DMS153 treated with DMSO at 0.1 percent for 48 hours (cell line): ENCODE measurements at regions not wholly inside any gene's neighbourhood (a gene's known extent, or its start where the extent isn't known, plus 50 kb on each side); places are given as distances from the start of the nearest gene placed in this dataset.

ENCODE experiments used
- DNase-seq: peaks from one replicate; lab custom pipeline; 2025; ENCODE audit not compliant: unreplicated experiment; lab: John Stamatoyannopoulos, UW

DNA sequence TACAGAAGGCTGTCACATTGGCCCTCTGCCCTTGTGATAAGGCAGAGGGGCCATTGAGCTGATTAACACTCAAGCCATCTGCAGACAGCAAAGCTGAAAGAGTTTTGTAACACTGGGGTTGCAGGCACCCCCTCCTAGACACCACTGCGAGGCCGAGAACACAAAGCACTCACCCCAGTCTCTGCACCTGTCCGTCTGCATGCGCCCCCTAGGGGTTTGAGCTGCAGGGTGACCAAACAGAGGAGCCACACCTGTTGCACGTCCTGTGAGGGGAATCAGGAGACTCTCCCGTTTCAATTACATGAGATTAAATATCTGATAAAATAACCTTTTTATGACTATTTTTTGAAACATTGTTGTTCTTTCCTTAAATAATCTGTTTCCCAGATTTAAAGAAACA, 1180.4 kb downstream of the CDH9 start:
- no peak for DNase-seq

DNA sequence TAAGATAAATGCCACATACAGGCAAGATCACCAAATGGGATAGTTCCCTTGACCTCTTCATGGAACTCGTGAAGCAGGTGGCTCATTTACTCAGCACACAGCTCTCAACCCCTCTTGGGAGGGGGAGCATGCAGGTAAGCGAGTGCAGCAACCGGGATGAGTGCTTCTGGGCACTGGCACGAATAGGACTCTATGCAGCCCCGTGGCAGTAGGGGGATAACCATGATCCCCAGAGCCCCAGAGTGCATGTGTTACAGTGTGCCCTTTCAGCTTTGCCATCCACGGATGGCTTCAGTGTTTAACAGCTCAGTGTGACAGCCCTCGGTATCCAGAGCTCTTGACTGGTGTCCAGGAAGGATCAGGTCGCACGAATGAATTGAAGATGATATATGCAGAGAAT, 1187.1 kb downstream of the CDH9 start:
- DNase-seq = no peak

DNA sequence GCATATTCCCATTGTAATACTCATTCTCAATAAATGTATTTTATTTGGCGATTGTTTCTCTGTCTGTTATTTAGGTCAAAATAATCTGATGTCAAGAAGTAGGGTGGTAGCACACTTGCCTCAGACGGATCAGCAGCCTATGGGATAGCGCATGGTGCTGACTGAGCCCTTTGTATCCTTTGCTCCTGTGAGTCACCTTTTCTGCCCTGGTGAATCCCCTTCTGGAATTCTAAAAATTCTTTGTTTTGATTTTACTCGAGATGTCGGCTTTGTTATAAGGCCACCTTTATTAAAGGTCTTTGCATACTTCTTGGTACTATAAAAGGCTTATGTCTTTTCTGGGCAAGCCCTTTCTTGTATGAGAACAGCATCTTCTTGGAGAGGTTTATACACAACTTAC, 1187.8 kb downstream of the CDH9 start:
- no peak for DNase-seq

GRCh38 chr5:25849270-25849669, 1189.1 kb downstream of the CDH9 start:
- no peak for DNase-seq

DNA sequence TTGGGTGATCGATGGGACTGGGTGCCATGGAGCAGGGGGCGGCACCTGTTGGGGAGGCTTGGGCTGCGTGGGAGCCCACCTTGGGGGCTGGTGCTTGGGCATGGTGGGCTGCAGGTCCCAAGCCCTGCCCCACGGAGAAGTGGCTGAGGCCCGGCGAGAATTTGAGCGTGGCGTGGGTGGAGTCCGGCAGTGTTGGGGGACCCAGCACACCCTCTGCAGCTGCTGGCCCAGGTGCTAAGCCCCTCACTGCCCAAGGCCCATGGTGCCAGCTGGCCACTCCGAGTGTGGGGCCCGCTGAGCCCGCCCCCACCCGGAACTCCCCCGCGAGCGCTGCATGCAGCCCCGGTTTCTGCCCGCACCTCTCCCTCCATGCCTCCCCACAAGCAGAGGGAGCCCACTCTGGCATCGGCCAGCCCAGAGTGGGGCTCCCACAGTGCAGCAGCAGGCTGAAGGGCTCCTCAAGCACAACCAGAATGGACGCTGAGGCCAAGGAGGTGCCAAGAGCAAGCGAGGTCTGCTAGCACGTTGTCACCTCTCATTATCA, 1178.6 kb upstream of the CDH10 start:
- no peak for DNase-seq
